ENCODE measurements at regions not wholly inside any gene's neighbourhood (a gene's known extent, or its start where the extent isn't known, plus 50 kb on each side); places are given as distances from the start of the nearest gene placed in this dataset.

GRCh38 chr4:95985051-95985450, 145.2 kb downstream of the PDHA2 start:
- no peaks in the 10 kb centered on the region for H3K27me3 ChIP-seq (ENCODE audit: control insufficient read depth in 2 of 2, insufficient read depth in 2 of 2, low read length in 2 of 2)
- H3K36me3 ChIP-seq (ENCODE audit: control insufficient read depth in 2 of 2, extremely low read depth in 1 of 2, insufficient read depth in 2 of 2, low read length in 2 of 2) = no peaks in the 10 kb centered on the region
- H3K79me2 ChIP-seq (ENCODE audit: control insufficient read depth, insufficient read depth, low read length) = no peaks in the 10 kb centered on the region
- FAIRE-seq = no peak
- no peak overlapping the region for H3K9ac ChIP-seq (replicated peaks; ENCODE audit: extremely low read depth, insufficient read depth, low read length)
- intact Hi-C loops (cut with micrococcal nuclease) = no loop called here
- ChIA-PET CTCF (no interaction called here), POLR2A (no interaction called here)
- H4K20me1 ChIP-seq (replicated peaks; ENCODE audit: control insufficient read depth, extremely low read depth, insufficient read depth, low read length) = no peaks in the 10 kb centered on the region
- H3K4me1 ChIP-seq (ENCODE audit: control insufficient read depth, extremely low read depth, insufficient read depth, low read length) = no peaks in the 10 kb centered on the region
- H3K9me1 ChIP-seq (replicated peaks; ENCODE audit: control insufficient read depth, extremely low read depth, insufficient read depth, low read length) = no peaks in the 10 kb centered on the region
- no peak for DNase-seq (ENCODE audit: low read depth, low spot score)
- H3K4me3 ChIP-seq (replicated peaks in 1 of 3; ENCODE audit: insufficient read depth in 1 of 3, low read depth in 1 of 3, low read length in 3 of 3) = no peak overlapping the region
- dilution Hi-C loops (cut with MboI; ENCODE audit: extremely low pct_ligation_motif_present, low sequenced_read_pairs) = no loop called here
- no TSS peak for BruUV-seq (replicated peaks)
- TF ChIP-seq POLR2AphosphoS5 (IDR thresholded peaks at IDR 0.05; ENCODE audit: insufficient read depth, low read depth, low read length) = no peak
- no peak for TF ChIP-seq FOS (IDR thresholded peaks at IDR 0.05; ENCODE audit: borderline replicate concordance, insufficient read depth, low read length)
- H2AFZ ChIP-seq (ENCODE audit: low read depth, low read length) = no peak overlapping the region
- no peaks in the 10 kb centered on the region for H3K9me3 ChIP-seq (replicated peaks; ENCODE audit: control insufficient read depth, insufficient read depth, low read length)
- no peak overlapping the region for H3K27ac ChIP-seq (ENCODE audit: insufficient read depth, low read depth, low read length)
- no peak overlapping the region for H3K4me2 ChIP-seq (ENCODE audit: insufficient read depth, low read length)

DNA sequence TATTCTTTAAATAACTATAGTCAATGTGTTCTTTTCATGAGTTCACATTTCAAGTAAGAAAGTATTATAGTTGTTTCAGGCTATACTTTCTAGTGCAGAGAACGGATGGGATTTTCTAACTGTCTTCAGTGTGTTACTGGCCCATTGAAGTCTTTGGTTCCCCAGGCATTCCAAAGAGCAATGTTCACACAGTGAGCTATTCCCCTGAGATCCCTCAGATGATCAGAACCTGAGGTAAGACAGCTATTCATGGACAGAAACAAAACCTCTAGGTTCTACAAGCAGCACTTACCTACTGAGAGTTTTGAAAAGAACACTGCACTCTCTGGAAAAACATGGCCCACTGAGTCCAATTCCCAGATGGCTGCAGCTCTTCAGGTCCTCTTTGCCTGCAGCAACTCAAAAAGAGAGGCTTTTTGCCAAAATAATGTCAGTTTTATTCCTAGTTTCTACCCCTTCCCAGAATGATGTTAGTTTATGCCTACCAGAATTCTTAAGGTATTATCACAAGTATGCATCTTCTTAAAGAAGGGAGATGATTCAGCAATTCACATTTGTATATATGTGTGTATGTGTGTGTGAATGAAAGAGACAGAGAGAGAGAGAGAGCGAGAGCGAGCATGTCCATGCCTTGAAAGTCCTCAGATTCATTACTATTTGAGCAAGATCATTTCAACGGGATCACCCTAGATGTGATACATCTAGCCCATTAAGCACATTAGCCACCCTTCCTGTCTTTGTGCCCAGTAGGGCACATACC, 146.1 kb downstream of the PDHA2 start:
- no peak for DNase-seq (ENCODE audit: low read depth, low spot score)
- H3K79me2 ChIP-seq (ENCODE audit: control insufficient read depth, insufficient read depth, low read length) = no peaks in the 10 kb centered on the region
- H3K9ac ChIP-seq (replicated peaks; ENCODE audit: extremely low read depth, insufficient read depth, low read length) = no peak overlapping the region
- BruUV-seq (replicated peaks) = no TSS peak
- H2AFZ ChIP-seq (ENCODE audit: low read depth, low read length) = no peak overlapping the region
- H3K9me1 ChIP-seq (replicated peaks; ENCODE audit: control insufficient read depth, extremely low read depth, insufficient read depth, low read length) = no peaks in the 10 kb centered on the region
- no peaks in the 10 kb centered on the region for H3K27me3 ChIP-seq (ENCODE audit: control insufficient read depth in 2 of 2, insufficient read depth in 2 of 2, low read length in 2 of 2)
- no peaks in the 10 kb centered on the region for H4K20me1 ChIP-seq (replicated peaks; ENCODE audit: control insufficient read depth, extremely low read depth, insufficient read depth, low read length)
- ChIA-PET CTCF (no interaction called here), POLR2A (no interaction called here)
- dilution Hi-C loops (cut with MboI; ENCODE audit: extremely low pct_ligation_motif_present, low sequenced_read_pairs) = no loop called here
- no peak overlapping the region for H3K27ac ChIP-seq (ENCODE audit: insufficient read depth, low read depth, low read length)
- FAIRE-seq = no peak
- intact Hi-C loops (cut with micrococcal nuclease) = no loop called here
- no peak overlapping the region for H3K4me2 ChIP-seq (ENCODE audit: insufficient read depth, low read length)
- H3K36me3 ChIP-seq (ENCODE audit: control insufficient read depth in 2 of 2, extremely low read depth in 1 of 2, insufficient read depth in 2 of 2, low read length in 2 of 2) = no peaks in the 10 kb centered on the region
- H3K4me1 ChIP-seq (ENCODE audit: control insufficient read depth, extremely low read depth, insufficient read depth, low read length) = no peaks in the 10 kb centered on the region
- TF ChIP-seq EZH2 (IDR thresholded peaks at IDR 0.05; ENCODE audit: borderline replicate concordance, low read depth, low read length, severe bottlenecking) (no peak), CTCF (IDR thresholded peaks at IDR 0.05; ENCODE audit: extremely low read depth in 1 of 2, insufficient read depth in 1 of 2, low read depth in 1 of 2, low read length in 2 of 2) (no peak), GATA2 (IDR thresholded peaks at IDR 0.05; ENCODE audit: insufficient read depth, insufficient read length, low read depth, low read length) (no peak), FOS (IDR thresholded peaks at IDR 0.05; ENCODE audit: borderline replicate concordance, insufficient read depth, low read length) (no peak), MYC (IDR thresholded peaks at IDR 0.05; ENCODE audit: low read depth, low read length) (no peak), POLR2AphosphoS5 (IDR thresholded peaks at IDR 0.05; ENCODE audit: insufficient read depth, low read depth, low read length) (no peak), JUN (IDR thresholded peaks at IDR 0.05; ENCODE audit: borderline replicate concordance, insufficient read depth, insufficient read length, low read depth) (no peak), POLR2A (IDR thresholded peaks at IDR 0.05; ENCODE audit: low read depth, low read length) (no peak), MAX (IDR thresholded peaks at IDR 0.05; ENCODE audit: insufficient read depth, insufficient read length) (no peak)
- H3K4me3 ChIP-seq (replicated peaks in 1 of 3; ENCODE audit: insufficient read depth in 1 of 3, low read depth in 1 of 3, low read length in 3 of 3) = no peak overlapping the region
- H3K9me3 ChIP-seq (replicated peaks; ENCODE audit: control insufficient read depth, insufficient read depth, low read length) = no peaks in the 10 kb centered on the region
